Uterus (tissue), 3 donors: ENCODE measurements at regions not wholly inside any gene's neighbourhood (a gene's known extent, or its start where the extent isn't known, plus 50 kb on each side); places are given as distances from the start of the nearest gene placed in this dataset.

Experiments
- DNase-seq, 2 donors: peaks; one replicate each; pipeline ENCODE4 v3.0.0-alpha.2; 2019 to 2020
- H3K27ac ChIP-seq, 2 donors: fragments of 200-600 bp; sonication (generic); 1 replicate in 1 of 2; 2 replicates in 1 of 2; pipeline ENCODE4 v1.5.1; 2016 to 2018
- H3K27me3 ChIP-seq, 2 donors: fragments of 200-600 bp; sonication (generic); one replicate each; pipeline ENCODE4 v1.5.1; 2018 to 2019; ENCODE audit warnings: control low read depth in 1 of 2
- H3K36me3 ChIP-seq, 2 donors: fragments of 200-600 bp; sonication (generic); one replicate each; pipeline ENCODE4 v1.5.1; 2019; ENCODE audit warnings: control low read depth in 1 of 2
- H3K4me1 ChIP-seq, 2 donors: fragments of 200-600 bp; sonication (generic); one replicate each; pipeline ENCODE4 v1.5.1; 2018 to 2019; ENCODE audit warnings: control low read depth in 1 of 2
- H3K4me3 ChIP-seq, 2 donors: fragments of 200-600 bp; sonication (generic); 1 replicate in 1 of 2; 2 replicates in 1 of 2; pipeline ENCODE4 v1.5.1; 2018 to 2019; ENCODE audit warnings: mild to moderate bottlenecking in 1 of 2
- H3K9me3 ChIP-seq, 2 donors: fragments of 200-600 bp; sonication (generic); one replicate each; pipeline ENCODE4 v1.5.1; 2019; ENCODE audit warnings: control low read depth in 1 of 2
- POLR2A ChIP-seq, 2 donors: fragments of 450-650 bp; IDR thresholded peaks; one replicate each; pipeline ENCODE4 v1.6.1; 2016; ENCODE audit warnings: antibody characterized with exemption in 2 of 2, mild to moderate bottlenecking in 1 of 2, moderate library complexity in 1 of 2
- intact Hi-C: fragments of 100-400 bp; cut with DNase I; formaldehyde crosslinking; loops from one replicate; pipeline ENCODE4 v1.15.1; 2023; ENCODE audit warnings: low total_unique reads
- TF ChIP-seq, protein P1 (sequence below), 4 experiments: fragments of 200-600 bp in 2 of 4; fragments of 450-650 bp in 2 of 4; sonication (generic) in 2 of 4; IDR thresholded peaks; one replicate each; pipeline ENCODE4 v1.5.1; 2016 to 2019; ENCODE audit warnings: antibody characterized with exemption in 4 of 4, mild to moderate bottlenecking in 2 of 4, moderate library complexity in 1 of 4
- donor health status: DM: yes; HTN: yes; CAD: no.

DNA sequence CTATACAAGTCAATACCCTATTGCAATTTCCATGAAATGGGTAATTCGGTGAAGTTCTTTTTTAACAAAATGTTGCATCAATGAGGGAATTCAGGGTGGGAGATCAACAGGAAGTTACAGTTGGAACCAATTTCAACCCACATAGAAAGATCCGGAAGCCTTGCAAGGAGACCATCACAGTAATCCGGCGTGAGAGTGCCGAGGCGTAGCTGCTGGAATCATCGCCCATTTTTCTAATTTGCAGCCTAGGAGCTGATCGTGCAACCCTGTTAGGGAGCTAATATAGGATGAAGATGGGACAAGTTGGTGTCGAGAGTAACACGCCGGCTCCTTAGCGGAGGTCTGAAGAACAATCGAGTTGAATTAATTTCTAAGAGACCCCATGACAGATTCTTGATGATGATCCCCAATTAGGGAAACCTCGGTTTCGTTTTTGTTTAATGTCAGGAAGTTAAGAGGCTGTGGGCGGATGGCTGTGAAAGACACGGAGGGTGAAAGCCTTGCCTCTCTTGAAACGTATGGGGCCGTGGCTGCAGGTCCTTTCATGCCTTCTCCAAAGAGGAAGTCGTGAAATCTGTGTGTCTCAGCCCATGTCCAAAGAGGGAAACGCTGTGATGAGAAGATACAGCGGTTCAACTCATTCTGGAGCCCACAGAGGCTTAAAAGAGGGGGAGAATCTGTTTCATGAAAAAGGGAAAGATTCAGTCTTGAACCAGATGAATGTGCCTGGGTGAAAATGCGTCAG is 51.2 kb upstream of the CARD11 start:
- DNase-seq, result no peak
- no peak for TF ChIP-seq POLR2A (IDR thresholded peaks at IDR 0.05)
- TF ChIP-seq, protein P1, sequence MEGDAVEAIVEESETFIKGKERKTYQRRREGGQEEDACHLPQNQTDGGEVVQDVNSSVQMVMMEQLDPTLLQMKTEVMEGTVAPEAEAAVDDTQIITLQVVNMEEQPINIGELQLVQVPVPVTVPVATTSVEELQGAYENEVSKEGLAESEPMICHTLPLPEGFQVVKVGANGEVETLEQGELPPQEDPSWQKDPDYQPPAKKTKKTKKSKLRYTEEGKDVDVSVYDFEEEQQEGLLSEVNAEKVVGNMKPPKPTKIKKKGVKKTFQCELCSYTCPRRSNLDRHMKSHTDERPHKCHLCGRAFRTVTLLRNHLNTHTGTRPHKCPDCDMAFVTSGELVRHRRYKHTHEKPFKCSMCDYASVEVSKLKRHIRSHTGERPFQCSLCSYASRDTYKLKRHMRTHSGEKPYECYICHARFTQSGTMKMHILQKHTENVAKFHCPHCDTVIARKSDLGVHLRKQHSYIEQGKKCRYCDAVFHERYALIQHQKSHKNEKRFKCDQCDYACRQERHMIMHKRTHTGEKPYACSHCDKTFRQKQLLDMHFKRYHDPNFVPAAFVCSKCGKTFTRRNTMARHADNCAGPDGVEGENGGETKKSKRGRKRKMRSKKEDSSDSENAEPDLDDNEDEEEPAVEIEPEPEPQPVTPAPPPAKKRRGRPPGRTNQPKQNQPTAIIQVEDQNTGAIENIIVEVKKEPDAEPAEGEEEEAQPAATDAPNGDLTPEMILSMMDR (IDR thresholded peaks at IDR 0.05), result no peak
- Histone ChIP-seq H3K36me3 (no peaks in the 10 kb centered on the region), H3K27me3 (no peaks in the 10 kb centered on the region), H3K4me3 (no peak overlapping the region), H3K9me3 (no peaks in the 10 kb centered on the region), H3K27ac (no peak overlapping the region), H3K4me1 (no peaks in the 10 kb centered on the region)
- intact Hi-C loops, result no loop called here

DNA sequence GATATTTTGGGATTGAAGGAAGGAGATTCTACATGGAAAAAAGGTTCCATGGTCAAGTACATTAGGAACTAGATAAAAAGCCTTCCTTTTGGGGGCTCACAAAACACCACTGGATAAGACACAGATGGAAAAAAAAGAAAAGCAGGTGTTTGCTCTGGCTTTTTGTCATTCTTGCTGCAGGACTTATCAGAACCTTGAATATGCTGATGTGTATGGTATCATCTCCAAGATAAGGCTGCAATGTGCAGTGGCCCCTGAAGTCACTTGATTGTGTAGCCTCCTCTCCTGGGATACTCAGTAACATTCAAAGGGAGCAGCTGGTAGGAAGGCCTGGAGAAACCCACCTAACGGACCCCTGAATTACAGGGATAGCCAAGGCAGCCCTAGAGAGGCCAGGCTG is 54.1 kb upstream of the CARD11 start:
- Histone ChIP-seq H3K27me3 (no peaks in the 10 kb centered on the region), H3K4me3 (no peak overlapping the region), H3K27ac (no peak overlapping the region), H3K36me3 (no peaks in the 10 kb centered on the region), H3K4me1 (no peaks in the 10 kb centered on the region), H3K9me3 (no peaks in the 10 kb centered on the region)
- TF ChIP-seq, protein P1 (IDR thresholded peaks at IDR 0.05), result no peak
- TF ChIP-seq POLR2A (IDR thresholded peaks at IDR 0.05), result no peak
- intact Hi-C loops, result no loop called here
- no peak for DNase-seq

- H3K4me1 ChIP-seq, result no peaks in the 10 kb centered on the region
- no peaks in the 10 kb centered on the region for H3K36me3 ChIP-seq
- no peak for DNase-seq
- TF ChIP-seq, protein P1 (IDR thresholded peaks at IDR 0.05), result no peak
- TF ChIP-seq POLR2A (IDR thresholded peaks at IDR 0.05), result no peak
- H3K4me3 ChIP-seq, result no peak overlapping the region
- no peaks in the 10 kb centered on the region for H3K27me3 ChIP-seq
- no peak overlapping the region for H3K27ac ChIP-seq
- intact Hi-C loops, result no loop called here
- no peaks in the 10 kb centered on the region for H3K9me3 ChIP-seq
Measured at GRCh38 chr7:3102159-3102558, 58.5 kb upstream of the CARD11 start.

DNA sequence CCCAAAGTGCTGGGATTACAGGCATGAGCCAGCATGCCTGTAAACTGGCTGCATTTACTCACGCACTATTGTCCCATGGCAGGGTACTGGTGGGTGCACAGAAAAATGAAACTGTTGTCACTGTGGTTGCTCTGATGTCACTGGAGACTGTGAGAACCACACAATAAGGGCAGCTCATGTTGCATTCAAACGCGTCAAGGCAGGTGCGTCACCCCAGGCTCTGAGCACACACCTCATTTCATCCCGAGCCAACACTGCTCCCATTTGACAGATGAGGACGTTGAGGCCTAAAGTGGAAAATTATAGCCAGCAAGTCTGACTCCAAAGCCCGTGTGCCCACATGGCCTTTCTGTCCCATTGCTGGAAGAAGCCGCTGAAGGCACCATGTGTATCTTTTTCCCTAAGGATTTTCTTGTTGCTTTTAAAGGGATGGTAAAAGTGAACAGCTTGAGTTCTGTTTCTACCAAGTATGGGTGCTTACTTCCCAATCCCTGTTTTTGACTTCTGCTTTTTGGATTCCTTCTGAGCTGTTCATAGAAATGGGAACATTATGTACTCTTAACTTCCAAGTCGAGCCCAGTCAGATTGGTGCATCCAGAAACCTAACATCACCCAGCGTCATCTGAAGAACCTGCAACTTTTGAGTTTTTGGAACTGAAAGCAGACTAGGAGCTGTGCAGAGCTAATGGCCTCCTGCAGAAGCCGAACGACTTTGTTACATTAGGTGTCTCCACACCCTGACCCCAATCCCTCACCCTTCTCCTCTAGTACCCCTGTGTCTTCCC is 60.1 kb upstream of the CARD11 start:
- Histone ChIP-seq H3K4me3 (no peak overlapping the region), H3K27me3 (no peaks in the 10 kb centered on the region), H3K36me3 (no peaks in the 10 kb centered on the region), H3K27ac (no peak overlapping the region), H3K4me1 (no peaks in the 10 kb centered on the region), H3K9me3 (no peaks in the 10 kb centered on the region)
- intact Hi-C loops, result no loop called here
- TF ChIP-seq, protein P1 (IDR thresholded peaks at IDR 0.05), result no peak
- no peak for TF ChIP-seq POLR2A (IDR thresholded peaks at IDR 0.05)
- DNase-seq, result no peak

DNA sequence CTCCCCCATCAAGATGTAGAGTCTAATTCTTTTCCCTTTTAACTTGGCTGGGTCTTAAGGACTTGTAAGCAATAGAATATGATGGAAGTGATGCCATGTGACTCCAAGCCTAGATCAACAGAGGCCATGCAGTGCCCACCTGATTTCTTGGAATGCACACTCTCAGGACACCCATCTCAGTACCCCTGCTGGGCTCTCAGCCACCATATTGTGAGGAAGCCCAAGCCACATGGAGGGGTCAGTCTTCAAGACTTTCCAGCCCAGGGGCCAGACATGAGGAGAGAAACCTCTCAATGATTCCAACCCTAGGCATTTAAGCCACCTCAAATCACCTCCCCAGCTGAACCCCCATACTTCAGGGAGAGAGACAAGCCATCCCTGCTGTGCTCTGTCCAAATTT is 62.2 kb upstream of the CARD11 start:
- no peaks in the 10 kb centered on the region for H3K9me3 ChIP-seq
- intact Hi-C loops, result no loop called here
- H3K36me3 ChIP-seq, result no peaks in the 10 kb centered on the region
- no peak overlapping the region for H3K27ac ChIP-seq
- H3K4me3 ChIP-seq, result no peak overlapping the region
- no peaks in the 10 kb centered on the region for H3K4me1 ChIP-seq
- DNase-seq, result no peak
- TF ChIP-seq, protein P1 (IDR thresholded peaks at IDR 0.05), result no peak
- no peak for TF ChIP-seq POLR2A (IDR thresholded peaks at IDR 0.05)
- H3K27me3 ChIP-seq, result no peaks in the 10 kb centered on the region
